SK-N-SH (cell line): ENCODE measurements at regions not wholly inside any gene's neighbourhood (a gene's known extent, or its start where the extent isn't known, plus 50 kb on each side); places are given as distances from the start of the nearest gene placed in this dataset.

ENCODE experiments used
- CTCF ChIP-seq: fragments of 200-600 bp; sonication (generic); IDR thresholded peaks from 2 replicates; pipeline ENCODE4 v1.6.1; 2017; ENCODE audit warnings: antibody characterized with exemption, mild to moderate bottlenecking, moderate library complexity
- RAD21 ChIP-seq: IDR thresholded peaks from 2 replicates; pipeline ENCODE4 v1.6.1; 2012; ENCODE audit warnings: mild to moderate bottlenecking, low read length
- RCOR1 ChIP-seq: fragments of 150-350 bp; IDR thresholded peaks from 2 replicates; pipeline ENCODE4 v1.6.1; 2017; ENCODE audit warnings: antibody characterized with exemption, low read length

- TF ChIP-seq CTCF (no peak), RCOR1 (no peak), RAD21 (no peak)
These were observed 59.2 kb downstream of the LRRC30 start for GRCh38 chr18:7290077-7290476.
